HG02884 (cell line): ENCODE measurements at regions not wholly inside any gene's neighbourhood (a gene's known extent, or its start where the extent isn't known, plus 50 kb on each side); places are given as distances from the start of the nearest gene placed in this dataset.

ENCODE experiments used
- ATAC-seq: cut with Tn5 transposase; IDR thresholded peaks from one replicate; pipeline ENCODE4 v1.9.1; 2021; ENCODE audit warnings: mild to moderate bottlenecking, moderate library complexity; ENCODE audit not compliant: unreplicated experiment

DNA sequence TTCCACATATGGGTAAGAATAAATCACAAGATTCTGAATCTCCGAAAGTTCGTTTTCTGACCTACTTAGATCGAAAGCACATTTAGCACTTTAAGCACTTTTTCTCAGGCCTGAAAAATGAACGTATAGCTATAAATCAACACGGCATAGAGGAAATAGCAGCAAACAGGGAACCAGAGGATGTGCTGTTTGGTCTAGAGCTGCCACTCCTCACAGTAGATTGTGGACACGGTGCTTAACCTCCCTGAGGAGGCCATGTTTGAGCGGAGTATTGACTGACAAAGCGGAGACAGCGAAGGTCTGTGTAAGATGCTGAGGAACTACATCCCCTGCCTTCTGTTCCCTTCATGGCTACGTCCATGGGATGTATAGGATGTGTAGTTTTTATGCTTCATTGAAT lies 452.8 kb upstream of the NCAM2 start:
- no peak for ATAC-seq

DNA sequence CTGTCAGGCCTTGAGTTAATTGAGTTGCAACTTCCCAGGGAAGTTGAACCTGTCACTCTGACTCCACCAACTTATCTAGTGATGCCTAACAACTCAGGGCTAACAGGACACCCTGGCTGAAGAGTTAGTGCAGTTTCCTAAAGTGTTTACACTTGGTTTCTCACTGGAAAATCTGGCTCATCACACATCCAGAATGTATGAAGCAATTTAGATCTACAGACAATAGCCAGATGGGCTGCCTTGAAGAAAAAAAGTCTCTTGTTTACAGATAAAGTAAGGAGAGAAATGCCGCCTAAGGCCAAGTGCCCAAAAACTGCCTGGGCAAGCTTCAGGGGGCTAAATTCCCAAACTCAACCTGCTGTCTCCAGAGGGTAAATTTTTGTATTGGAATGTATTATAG lies 446.3 kb upstream of the NCAM2 start:
- no peak for ATAC-seq

GRCh38 chr21:20554785-20555184 lies 443.4 kb upstream of the NCAM2 start:
- no peak for ATAC-seq

DNA sequence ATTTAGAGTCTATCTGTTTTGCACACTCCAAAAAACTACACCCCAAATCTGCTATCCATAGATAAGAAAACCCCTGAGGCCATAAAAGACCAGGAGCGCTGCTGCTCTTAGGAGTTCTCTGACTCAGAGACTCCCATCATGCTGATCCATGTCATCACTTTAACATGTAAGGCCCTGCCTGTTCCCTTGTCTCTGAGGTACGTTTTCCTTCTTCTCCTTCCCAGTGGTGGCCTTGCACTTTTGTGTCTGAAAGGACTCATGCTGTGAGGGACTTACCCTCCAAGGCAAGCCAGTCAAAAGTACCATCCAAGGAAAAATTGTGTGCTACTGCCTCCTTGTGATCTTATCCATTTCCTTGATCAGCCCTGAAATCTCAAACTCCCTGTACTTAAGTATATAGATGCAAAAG lies 427.4 kb upstream of the NCAM2 start:
- ATAC-seq = no peak

DNA sequence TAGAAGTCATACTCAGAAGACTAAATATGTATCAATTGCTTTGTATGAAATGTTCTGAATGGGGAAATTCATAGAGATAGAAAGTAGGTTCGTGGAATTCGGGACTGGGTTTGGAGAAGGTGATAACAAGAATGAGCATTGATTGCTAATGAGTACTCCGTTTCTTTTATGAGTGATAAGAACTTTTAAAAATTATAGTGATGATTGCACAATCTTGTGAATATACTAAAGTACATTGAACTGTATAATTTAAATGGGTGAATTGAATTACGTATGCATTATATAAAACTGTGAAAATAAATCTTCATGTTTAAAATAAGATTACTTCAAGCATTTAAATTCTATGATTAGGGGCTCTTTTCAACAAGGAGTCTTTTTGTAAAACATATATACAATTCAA lies 425.6 kb upstream of the NCAM2 start:
- no peak for ATAC-seq

DNA sequence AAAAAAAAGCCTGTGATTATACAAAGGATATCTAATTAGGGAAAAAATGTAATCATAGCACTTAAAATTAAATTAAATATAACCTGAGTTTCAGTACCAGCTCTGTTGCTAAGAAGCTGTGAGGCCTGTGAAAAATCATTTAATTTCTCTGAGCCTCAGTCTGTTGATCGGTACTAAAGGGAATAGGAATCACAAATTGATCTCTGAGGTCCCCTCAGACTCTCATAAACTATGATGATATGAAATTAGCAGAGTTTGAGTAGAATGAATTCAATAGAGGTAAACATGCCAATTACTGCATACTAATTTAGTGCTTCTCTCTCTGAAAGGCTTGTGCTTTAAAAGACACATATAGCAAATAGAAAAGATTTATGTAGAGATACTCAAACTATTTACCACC lies 416.8 kb upstream of the NCAM2 start:
- ATAC-seq = no peak

GRCh38 chr21:20591284-20591683 lies 406.9 kb upstream of the NCAM2 start:
- no peak for ATAC-seq

DNA sequence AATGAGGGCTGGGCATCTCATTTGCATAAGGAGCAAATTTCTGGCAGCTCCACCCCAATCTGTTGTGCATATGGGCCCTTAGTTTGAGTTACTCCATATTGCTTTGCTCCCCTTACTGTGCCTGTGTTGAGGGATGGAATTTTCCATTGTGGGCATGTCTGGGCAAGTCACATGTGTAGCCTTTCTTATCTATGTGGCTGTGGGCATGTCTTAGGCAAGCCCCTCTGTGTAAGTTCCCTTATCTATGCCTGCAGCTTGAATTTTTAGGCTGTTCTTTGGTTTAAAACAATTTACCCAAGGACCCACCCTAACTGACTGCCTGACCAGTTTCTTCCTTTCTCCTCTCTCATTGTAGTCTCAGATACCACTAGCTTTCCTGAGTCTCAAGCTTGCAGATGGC lies 405.7 kb upstream of the NCAM2 start:
- ATAC-seq = no peak

- no peak for ATAC-seq
These were observed 395.0 kb upstream of the NCAM2 start for GRCh38 chr21:20603236-20603635.

DNA sequence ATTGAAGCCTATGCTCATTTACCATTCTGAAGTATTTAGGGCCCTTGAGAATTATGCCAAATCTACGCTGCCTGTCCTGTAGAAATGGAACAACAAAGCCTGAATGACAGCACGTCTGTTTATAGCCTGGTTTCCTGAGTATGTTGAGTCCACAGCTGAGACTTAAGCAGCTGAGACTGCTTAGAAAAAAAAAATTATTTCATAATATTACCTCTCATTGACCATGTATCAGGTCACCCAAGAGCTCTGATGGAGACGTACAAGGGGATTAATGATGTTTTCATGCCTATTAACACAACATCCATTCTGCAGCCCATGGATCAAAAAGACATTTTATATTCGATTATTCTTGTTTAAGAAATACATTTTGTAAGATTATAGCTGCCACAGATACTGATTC lies 387.2 kb upstream of the NCAM2 start:
- no peak for ATAC-seq

DNA sequence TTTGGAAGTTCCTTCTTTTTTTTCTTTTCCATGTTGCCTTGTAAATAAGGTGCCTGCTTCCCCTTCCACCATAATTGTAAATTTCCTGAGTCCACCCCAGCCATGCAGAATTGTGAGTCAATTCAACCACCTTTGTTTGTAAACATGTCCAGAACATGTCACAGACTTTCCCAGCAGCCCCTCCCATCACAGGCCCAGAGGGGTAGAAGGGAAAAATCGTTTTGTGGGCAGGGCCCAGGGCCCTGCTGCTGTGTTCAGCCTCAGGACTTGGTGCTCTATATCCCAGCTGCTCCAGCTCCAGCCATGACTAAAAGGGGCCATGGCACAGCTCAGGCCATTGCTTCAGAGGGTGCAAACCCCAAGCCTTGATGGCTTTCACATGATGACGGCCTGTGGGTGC lies 384.6 kb upstream of the NCAM2 start:
- ATAC-seq = no peak

- no peak for ATAC-seq
These were observed 381.1 kb upstream of the NCAM2 start for GRCh38 chr21:20617130-20617529.

GRCh38 chr21:20618878-20619277 lies 379.3 kb upstream of the NCAM2 start:
- no peak for ATAC-seq

- ATAC-seq = no peak
These were observed 370.6 kb upstream of the NCAM2 start for GRCh38 chr21:20627594-20627993.

GRCh38 chr21:20631633-20632032 lies 366.6 kb upstream of the NCAM2 start:
- ATAC-seq = no peak

- no peak for ATAC-seq
These were observed 359.2 kb upstream of the NCAM2 start for GRCh38 chr21:20639026-20639425.

DNA sequence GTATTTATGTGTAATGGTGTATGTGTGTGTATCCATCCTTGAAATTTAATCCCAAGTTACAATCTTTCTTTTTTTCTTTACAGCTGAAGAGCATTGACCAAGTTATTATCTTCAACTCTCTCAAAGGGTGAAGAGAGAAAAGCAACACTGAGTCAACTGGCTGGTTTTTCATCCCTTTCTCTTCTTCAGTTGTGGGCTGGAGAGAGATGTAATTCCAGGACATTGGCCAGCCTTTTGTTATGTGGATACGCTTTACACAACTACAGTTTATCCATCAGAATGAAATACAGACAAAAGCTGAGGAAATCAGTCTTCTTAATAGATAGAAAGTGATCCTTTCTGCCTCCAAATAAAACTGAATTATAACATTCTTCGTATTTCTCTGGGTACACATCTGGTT lies 357.0 kb upstream of the NCAM2 start:
- ATAC-seq = no peak

DNA sequence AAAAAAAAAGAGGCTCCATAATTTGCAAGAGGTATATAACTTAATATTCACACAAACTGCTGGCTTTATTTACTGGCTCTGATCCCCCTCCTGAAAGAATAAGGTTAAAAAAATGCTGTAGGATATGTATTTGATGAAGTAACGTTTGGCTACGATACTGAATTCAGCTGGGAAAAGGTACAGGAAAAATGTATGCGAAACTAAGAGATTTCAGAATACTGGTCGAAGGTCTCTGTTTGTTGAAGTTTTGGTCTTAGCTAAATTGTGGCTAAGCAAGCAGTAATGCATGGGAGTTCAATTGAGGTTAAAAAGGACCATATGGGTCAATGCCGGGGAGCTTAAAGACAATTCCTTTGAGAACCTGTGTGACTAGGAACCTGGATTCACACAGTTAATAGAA lies 355.5 kb upstream of the NCAM2 start:
- no peak for ATAC-seq

DNA sequence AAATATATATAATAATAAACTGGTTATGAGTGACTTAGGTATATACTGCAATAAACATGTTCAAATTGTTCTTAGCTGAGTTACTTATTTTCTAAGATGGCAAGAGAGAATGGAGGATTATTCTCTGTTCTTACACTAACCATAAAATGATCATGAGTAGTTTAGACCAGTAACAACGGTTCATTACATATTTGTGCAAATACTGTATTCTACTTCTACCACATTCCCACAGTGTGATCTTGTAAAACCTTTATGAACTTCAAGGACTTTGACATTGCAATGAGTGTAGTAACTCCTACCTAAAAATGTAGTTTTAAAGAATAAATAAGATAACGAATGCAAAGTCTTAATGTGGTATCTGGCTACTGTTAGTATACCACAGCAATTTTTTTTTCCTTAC lies 353.7 kb upstream of the NCAM2 start:
- no peak for ATAC-seq

GRCh38 chr21:20645344-20645743 lies 352.9 kb upstream of the NCAM2 start:
- no peak for ATAC-seq

DNA sequence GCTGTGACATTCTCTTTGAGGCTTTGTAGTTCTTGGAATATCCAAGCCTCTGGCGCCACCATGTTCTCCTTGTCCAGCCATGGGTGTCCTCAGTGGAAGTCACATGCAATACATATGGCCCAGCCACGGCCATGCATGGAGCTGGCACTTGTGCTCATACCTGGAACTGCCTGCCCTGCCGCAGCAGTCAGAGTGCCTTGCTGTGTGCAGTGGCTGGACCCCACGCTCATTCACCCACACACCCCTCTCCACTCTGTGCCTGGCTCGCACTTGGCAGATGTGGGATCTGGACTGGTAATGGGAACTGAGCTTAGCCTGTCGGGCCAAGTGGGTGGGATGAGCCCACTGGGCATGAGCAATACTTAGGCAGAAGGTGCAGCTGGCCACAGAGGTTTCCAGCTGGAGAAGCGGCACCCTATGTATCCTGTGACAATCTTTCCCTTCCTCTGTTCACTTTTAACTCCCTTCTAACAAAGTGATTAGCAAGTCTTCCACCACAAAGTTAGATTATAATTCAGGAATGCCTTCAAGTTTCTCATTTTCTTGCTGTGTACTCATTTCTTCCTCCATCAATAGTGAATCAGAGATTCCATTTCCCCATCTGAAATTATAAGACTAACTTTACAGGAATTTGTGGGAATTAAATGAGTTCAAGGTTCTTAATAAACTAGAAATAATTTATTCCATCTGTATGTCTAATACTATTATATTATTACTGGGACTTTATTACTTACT lies 351.6 kb upstream of the NCAM2 start:
- no peak for ATAC-seq

DNA sequence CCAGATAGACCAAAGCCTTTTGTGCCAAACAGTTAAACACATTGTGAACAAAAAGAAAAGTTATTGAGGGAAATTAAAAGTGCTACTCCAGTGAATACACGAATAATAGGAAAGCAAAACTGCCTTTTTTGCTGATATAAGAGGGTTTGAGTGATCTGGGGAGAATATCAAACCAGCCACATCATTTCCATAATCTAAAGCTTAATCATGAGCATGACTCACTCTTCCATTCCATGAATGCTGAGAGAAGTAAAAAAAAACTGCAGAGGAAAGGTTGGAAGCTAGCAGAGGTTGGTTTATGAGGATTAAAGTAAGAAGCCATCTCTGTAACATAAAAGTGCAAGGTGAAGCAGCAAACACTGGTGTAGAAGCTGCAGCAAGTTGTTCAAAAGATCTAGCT lies 350.6 kb upstream of the NCAM2 start:
- no peak for ATAC-seq

DNA sequence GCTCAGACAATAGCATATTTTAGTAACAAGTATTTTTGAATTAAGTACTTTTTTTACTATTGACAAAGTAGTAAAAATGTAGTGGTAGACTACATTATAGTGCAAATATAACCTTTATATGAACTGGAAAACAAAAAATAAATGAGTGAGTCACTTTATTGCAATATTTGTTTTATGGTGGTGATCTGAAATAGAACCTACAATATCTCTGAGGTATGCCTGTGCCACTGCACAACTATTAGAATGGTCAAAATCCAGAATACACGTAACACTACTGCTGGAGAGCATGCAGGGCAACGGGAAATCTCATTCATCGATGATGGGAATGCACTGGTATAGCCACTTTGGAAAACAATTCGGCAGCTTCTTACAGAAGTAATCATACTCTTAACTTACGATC lies 349.0 kb upstream of the NCAM2 start:
- no peak for ATAC-seq
